Inferior parietal cortex (tissue), 1 donor: ENCODE measurements at regions not wholly inside any gene's neighbourhood (a gene's known extent, or its start where the extent isn't known, plus 50 kb on each side); places are given as distances from the start of the nearest gene placed in this dataset.

ENCODE experiments used
- DNase-seq: peaks from one replicate; pipeline ENCODE4 v3.0.0-alpha.2; 2016; ENCODE audit errors: extremely low spot score

DNA sequence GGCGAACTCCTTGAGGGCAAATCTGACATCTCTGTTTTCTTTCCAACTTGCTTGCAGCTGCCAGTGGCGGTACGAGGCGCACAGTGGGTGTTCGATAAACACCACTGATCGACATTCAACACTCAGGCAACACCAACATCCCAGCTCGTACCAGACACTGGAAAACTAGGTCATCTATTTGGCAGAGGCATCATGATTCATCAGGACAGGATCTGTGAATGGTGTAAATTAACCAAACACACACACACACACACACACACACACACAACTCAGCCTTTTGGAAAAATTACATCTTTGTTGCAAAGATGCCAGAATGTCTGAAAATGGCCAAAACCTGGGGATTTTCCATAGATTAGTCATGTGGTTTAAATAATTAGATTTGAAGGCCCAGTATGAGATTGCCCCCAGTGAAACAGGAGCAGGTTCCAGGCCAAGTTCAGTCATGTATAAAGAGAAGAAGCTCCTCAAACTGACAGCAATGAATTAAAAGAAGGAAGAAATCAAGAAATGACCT lies 150.5 kb upstream of the NCKAP5 start:
- peak; percentile 56 for DNase-seq

DNA sequence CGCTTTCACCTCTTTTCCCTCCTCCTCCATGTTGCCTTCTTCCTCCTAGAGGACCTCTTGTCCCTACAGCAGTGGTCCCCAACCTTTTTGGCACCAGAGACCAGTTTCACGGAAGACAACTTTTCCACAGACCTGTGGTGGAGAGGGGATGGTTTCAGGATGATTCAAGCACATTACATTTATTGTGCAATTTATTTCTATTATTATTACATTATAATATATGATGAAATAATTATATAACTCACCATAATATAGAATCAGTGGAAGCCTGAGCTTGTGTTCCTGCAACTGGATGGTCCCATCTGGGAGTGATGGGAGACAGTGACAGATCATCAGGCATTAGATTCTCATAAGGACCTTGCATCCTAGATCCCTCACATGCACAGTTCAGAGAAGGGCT lies 152.2 kb upstream of the NCKAP5 start:
- DNase-seq = no peak

DNA sequence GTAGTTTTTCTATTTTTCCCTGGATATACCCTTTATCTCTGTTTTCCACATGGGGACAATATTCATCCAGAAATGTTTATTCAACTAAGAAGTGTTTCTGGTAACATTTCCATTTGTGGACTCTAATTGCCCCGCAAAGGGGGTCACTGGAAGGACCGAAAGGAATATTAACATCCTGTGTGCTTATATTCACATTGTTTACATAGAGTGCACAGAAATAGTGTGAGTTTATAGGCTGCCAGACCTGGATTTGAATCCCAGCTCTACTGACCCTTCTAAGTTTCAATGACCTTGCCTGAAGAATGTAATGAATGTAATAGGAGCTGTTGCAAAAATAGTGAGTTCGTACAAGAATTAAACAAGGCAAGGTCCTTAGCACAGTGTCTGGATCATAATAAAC lies 152.9 kb upstream of the NCKAP5 start:
- DNase-seq = no peak

DNA sequence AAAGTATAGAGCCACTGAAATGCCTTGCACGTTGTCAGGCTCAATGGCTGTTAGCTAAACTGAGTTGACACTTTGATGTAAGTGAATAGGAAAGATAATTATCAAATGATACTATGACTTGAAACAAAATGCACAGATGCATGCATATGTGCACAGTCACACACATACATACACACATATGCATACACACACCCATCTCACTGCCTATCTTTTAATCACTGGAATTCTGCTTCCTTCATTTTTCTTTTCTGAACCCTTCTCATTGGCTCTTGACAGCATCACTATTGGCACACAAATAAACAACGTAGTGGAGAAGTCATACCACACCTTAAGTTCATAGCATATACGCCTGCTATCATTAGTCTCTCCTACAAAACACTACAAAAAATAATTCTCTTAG lies 154.9 kb upstream of the NCKAP5 start:
- DNase-seq = no peak

DNA sequence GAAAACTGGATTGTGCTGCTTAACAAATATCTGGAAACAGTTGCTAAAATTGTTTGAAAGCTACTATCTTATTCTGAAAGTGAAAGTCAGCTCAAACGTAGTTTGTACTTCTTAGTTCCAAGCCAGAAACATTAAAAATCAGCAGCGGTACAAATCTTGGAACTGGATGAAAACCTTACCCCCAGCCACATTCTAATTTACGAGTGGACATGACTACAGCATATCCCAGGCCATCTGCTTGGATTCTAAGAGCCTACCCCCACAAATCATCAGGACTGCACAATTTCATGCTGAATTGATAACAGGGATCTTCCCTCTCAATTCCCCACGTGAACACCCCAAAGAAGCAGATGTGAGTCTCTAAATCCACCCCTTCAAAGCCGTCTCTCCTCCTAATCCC lies 158.7 kb upstream of the NCKAP5 start:
- peak; percentile 19 for DNase-seq

DNA sequence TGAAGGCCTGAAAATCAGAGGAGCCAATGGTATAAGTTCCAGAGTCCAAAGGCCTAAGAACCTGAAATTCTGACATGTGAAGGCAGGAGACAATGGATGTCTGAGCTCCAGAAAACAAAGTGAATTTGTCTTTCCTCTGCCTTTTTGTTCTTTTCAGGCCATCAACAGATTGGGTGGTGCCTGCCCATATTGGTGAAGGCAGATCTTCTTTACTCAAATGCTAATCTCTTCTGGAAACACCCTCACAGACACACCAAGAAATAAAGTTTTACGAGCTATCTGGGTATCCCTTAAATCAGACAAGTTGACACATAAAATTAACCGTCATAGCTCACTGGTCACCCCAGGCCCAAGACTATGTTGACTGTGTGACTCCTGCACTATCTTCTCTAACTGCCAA lies 163.8 kb upstream of the NCKAP5 start:
- no peak for DNase-seq

DNA sequence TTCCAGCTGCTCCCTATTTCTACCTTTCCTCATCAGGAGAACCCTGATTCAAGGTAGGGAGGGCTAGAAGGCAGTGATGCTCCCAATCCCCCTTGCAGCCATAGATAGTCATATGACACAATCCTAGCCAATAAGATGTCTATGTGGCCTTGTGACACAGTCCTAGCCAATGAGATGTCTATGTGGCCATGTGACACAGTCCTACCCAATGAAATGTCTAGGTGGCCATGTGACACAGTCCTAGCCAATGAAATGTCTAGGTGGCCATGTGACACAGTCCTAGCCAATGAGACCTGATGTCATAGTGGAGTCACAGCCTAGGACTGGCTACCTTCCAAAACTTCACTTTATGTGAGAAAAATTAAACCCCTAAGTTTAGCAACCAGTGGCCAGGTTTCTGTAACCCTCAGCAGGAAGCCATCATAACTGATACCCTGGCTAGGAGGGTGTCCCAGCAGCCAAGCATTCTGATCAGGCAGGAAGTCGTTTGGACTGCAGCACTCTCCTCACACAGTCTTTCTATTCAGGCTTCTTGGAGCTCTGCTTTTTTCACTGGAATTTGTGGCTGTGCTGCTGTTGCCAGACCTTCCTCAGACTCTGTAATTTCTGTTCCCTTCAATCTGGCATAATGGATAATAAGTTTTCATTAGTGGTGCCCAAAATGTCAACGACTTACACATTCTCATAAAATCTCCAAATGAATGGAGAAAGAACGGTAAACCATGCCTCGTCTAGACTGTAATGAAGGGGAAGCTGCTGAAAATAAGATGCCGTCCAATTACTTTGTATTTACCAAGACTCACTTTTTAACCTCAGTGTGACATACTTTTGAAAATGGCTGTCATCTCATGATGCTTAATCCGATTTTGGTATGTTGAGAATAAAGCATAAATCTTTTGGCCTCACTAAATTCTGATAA lies 165.0 kb upstream of the NCKAP5 start:
- DNase-seq = no peak

DNA sequence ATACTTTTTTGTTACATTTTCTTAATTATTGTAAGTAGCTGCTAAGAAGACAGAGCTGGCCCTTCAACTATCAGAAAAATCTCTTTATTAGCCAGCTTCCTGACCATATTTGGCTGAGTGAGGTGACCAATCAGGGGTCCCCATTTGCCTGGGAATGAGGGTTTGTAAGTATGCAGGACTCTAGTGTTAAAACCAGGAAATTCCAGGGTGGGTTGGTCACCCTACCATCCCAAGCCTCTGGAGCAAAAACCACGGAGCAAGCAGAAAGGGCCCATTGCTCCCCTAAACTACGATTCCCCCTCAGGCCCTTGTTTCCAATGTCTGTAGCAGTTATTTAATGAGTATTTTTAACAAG lies 165.6 kb upstream of the NCKAP5 start:
- DNase-seq = no peak

DNA sequence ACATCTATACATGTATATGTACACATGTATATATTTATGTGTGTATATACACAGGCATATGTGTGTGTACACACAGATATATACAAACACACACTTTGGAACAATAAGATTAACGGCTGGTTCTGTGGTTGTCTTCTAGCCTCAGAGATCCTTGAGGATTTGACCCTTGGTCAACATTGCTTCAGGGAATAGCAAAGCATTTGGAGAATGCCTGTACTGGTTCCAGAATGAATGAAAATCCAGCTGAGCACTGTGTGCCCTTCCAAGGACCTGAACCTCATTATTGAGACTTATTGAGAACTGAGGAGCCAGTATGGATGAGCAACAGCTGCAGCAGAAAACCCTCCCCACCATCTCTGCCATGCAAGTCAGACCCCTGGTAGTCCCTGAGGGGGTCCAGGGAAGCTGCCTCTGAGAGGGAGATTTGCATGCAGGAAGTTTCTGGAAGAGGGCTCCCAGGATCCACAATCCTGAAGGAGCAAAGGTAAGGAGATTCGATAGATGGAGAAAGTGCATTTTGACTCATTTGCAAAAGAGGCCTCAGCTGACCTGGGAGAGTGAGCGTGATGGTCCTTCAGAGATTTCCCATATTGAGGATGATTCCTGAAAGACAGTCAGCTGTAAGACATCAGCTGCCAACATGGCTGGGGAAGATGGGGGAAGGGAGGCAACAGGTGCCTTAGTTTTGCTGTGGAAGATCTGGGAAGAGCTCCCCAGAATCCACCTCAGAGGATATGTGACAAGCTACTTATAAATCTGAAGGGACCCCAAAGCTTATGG lies 166.6 kb upstream of the NCKAP5 start:
- no peak for DNase-seq

DNA sequence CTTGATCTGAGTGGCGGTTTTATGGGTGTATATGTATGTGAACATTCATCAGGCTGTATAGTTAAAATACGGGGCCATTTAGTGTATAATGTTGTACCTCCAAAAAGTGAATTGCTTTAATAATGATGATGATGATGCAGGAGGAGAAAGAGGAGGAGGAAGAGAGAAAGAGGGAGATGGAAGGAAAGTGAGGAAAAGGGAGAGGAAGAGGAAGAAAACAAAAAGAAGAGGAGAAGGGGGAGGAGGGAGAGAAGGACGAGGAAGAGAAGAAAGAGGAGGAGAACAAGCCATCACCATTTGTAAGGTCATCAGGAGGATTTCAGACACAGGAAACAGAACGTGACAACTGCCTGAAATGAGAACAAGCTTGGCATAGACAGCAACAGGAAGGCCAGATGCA lies 168.4 kb upstream of the NCKAP5 start:
- DNase-seq = no peak

DNA sequence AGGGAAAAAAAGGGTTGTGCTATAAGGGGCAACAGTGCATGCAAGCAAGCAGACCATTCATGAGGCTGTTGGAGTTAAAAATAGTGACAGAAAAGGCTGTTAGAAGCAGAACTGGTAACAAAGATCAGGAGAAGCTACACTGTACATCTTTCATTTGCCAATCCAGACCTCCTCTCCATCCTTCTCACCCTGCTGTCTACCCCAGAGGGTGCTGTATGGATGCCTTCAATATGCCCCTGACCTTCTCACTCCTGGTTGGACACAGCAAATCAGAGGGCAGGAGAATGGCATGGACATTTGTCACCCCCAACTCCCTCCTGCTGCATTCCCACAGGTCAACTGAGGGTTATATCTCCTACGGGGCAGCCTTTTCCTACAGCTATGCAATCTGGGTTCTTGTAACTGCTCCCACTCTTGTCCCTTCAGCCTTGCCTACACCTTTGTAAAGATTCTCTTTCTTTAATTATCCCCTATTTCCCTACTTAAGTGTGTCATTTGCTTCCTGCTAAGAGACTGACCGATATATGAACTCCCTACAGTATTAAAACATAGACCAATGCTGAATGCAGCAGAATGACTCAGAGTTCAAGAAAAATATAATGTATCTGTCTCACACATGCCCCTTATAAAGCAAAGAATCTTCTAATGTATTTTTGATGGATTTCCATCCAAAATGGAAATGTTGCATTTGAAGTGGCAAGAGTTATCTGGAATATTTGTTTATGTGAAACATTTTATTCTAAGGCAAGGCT lies 169.2 kb upstream of the NCKAP5 start:
- no peak for DNase-seq

DNA sequence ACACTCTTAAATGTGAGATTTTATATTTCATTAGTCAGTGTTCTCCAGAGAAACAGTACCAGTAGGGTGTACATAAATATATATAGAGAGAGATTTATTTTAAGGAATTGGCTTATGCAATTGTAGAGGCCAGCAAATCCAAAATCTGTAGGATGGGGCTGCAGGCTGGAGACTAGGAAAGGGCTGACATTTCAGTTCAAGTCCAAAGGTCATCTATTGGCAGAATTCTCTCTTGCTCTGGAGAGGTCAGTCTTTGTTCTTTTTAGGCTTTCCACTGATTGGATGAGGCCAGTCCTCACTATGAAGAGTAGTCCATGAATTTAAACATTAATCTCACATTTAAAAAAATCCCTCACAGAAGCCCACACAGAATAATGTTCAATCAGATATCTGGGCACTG lies 170.8 kb upstream of the NCKAP5 start:
- no peak for DNase-seq

DNA sequence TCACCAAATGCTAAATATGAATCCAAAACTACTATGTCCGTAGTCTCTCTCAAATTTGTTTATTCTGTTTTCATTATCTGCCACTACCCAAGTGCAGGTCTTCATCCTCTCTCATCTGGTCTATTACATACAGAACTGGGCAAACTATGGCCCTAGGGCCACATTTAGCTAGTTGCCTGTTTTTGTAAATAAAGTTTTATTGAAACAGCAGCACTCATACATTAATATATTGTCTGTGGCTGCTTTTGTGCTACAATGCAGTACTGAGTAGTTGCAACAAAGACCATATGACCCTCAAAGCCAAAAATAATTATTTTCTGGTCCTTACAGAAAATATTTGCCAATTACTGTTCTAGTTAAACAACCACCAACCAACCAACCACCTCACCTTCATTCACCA lies 172.2 kb upstream of the NCKAP5 start:
- DNase-seq = no peak

DNA sequence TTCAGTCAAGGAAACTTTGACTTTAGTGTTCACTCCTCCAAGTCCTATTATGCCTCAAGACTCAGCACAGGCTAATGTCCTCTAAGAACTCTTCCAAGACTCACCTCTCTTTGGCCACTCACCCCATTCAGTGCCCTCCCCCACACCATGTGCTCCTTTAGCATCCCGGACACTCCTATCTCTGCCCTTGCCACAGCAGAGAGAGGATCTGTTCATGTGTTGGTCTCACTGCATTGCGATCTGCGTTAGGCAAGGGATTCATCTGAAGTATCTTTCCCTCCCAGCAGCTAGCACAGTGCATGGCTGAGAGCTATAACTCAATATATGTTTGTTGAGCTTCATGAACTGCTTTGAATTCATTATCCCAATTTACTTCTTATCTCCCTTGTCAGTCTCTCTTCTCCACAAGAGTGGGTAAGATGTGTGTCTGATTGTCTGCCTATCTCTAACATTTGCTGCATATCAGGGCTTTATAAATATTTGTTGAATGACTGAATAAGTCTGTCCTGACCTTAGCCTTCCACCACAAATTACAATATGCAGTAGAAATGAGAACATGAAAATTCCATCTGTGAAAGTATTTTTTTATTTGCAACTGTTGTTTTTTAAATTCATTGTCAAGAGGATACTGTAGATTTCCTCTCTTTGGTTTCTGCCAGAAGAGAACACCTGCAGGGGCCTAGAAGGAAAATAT lies 179.9 kb upstream of the NCKAP5 start:
- no peak for DNase-seq

DNA sequence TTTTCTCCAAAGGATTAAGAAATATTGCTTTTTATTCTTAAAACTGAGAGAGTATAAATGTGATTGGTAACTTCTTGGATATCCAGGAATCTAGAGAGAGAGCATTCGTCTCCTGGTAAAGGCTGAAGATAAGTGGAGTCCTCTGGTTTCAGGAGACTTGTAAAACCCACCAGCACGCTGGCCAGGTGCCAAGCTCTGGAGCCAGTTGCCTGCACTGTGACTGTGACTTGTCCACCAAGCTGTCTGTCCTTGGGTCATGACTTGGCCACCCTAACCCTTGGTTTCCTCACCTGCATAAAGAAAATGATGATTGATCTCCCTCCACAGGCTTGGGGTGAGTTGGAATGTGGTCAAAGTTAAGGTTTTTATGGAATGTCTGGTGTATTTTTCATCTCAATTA lies 185.4 kb upstream of the NCKAP5 start:
- no peak for DNase-seq

DNA sequence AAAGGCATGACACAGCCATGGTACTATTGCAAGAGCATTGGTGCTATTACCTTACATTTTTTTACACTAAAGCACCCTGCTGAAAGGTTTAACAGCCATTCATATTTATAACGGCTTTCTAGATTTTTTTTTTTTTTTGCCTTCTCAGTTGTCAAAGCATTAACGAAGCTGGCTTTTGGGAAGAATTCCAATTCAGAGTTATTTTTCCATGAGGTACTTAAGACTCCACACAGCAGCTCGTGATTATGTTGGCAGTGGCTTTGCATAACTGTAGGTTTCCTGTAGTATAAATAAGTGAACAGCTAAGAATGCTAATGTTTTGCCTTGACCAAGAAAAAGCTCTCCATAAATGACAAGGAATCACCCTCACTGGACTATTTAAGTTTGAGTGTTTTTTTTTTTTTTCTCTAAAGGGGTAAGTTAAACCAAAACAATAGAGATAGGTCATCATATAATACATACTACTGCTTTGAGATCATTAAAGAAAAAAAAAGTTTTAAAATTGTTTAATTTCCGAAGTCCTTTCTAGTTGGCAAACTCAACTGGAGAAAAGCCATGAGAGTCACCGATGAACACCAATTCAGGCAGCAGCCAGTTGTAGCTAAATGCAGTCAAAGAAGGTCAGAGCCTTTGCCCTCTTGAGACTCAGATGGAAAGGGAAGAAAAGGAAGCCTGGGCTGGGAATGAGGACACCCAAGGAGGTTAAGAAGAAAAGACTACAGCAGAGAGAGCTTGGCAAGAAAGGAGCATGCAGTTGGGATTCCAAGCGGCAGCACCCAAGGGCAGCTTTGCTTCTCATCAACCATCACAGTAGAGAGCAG lies 187.4 kb upstream of the NCKAP5 start:
- DNase-seq = no peak

DNA sequence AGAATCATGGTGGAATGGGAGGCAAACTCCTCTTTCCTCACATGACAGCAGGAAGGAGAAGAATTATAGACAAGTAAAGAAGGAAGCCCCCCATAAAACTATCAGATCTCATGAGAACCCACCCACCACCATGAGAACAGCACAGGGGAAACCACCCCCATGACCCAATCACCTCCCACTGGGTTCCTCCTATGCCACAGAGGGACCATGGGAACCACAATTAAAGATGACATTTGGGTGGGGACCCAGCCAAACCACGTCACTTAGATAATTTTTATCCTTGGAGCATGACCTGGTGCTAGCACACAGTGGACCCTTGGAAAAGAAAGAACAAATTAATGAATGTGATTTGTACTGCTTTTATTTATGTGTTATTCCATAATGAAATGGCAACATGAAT lies 188.6 kb upstream of the NCKAP5 start:
- DNase-seq = no peak

DNA sequence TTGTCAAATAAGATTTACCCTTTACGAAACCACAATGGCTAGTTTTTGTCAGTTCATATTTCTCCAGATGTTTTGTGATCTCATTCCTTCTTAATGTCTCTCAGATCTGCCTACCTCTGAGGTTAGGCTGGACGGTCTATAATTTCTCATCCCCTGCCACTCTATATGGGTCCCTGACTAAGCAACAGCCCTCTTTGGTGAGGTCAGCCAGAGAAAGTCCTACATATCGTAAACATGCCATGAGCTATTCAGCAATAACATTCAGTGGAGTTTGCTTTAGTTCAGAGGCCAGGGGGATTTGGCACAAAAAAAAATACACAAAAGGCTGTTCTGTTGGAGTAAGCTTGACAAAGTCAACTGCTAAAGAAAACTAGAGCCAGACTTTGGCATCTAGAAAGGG lies 192.1 kb upstream of the NCKAP5 start:
- no peak for DNase-seq

DNA sequence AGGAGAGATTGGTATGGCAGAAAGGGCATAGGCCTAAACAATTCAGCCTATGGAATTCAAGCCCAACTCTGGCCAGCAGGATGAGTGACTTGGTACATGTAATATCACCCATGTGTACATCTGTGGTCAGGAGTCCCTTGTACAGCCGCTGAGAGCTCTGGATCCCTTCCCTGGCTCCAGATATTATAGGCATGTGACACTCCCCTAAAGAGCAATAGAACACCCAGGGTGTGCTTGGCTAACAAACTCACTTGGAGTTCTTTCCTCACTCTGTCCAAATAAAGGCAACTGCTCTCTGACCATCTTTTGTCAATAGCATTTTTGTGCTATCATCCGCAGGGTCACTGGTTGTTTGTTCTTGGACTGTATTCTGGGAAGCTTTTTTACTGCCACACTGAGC lies 197.4 kb upstream of the NCKAP5 start:
- DNase-seq = peak; percentile 15

DNA sequence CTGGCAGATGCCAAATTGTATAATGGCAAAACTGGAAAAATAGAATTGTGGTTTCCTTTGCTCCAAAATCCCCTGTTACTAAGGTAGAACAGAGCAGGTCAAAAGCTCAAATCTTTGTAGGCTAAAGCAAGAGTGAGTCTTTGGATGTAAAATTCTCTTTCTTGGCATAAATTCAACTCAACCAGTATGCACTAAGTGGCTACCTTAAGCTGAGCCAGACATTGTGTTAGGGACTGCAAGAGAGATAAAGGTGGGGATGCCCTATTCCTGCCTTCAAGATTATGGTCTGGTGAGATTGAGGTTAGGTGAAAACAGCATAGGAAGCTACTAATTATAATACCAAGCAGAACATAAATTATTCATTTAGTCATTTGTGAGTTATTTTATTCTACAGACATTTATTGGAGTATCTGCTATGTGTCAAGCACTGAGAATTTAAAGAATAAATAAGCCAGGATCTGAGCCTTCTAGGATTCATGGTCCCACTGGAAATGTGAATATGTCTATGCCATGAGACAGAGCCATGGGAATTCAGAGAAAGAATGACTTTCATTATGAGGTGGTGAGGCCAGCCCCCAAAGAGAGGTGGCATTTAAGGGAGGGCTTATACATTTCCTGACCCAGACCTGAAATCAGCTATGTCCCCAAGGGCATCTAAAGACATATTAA lies 198.0 kb upstream of the NCKAP5 start:
- no peak for DNase-seq
